ENCODE measurements at regions not wholly inside any gene's neighbourhood (a gene's known extent, or its start where the extent isn't known, plus 50 kb on each side); places are given as distances from the start of the nearest gene placed in this dataset.

DNA sequence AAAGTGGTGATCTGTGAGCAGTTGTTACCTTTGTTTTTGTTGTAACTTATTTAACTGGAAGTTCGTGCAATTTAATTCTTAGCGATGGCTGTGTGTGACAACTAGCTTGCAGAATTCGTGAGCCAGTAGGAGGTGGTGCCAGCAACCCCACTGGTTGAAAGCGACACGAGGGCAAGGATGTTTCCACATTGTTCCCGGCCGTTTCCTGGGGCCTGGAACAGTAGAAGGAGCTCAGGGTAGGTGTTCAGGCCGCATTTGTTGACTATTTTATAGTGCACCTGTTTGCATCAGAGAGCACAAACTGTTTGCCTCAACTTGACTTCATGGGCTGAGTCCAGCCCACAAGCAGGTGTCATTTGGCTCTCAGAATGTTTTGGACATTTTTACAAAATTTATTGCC is 112.1 kb upstream of the PTPN1 start:
- TF ChIP-seq, protein P1, sequence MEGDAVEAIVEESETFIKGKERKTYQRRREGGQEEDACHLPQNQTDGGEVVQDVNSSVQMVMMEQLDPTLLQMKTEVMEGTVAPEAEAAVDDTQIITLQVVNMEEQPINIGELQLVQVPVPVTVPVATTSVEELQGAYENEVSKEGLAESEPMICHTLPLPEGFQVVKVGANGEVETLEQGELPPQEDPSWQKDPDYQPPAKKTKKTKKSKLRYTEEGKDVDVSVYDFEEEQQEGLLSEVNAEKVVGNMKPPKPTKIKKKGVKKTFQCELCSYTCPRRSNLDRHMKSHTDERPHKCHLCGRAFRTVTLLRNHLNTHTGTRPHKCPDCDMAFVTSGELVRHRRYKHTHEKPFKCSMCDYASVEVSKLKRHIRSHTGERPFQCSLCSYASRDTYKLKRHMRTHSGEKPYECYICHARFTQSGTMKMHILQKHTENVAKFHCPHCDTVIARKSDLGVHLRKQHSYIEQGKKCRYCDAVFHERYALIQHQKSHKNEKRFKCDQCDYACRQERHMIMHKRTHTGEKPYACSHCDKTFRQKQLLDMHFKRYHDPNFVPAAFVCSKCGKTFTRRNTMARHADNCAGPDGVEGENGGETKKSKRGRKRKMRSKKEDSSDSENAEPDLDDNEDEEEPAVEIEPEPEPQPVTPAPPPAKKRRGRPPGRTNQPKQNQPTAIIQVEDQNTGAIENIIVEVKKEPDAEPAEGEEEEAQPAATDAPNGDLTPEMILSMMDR (IDR thresholded peaks at IDR 0.05) = no peak
- TF ChIP-seq EP300 (IDR thresholded peaks at IDR 0.05) = no peak
- no peak for TF ChIP-seq POLR2A (IDR thresholded peaks at IDR 0.05; ENCODE audit: low read depth)
- no peak for TF ChIP-seq POLR2AphosphoS5 (IDR thresholded peaks at IDR 0.05)

Measured in esophagus muscularis mucosa (tissue), 4 donors.